ENCODE measurements at regions not wholly inside any gene's neighbourhood (a gene's known extent, or its start where the extent isn't known, plus 50 kb on each side); places are given as distances from the start of the nearest gene placed in this dataset.

DNA sequence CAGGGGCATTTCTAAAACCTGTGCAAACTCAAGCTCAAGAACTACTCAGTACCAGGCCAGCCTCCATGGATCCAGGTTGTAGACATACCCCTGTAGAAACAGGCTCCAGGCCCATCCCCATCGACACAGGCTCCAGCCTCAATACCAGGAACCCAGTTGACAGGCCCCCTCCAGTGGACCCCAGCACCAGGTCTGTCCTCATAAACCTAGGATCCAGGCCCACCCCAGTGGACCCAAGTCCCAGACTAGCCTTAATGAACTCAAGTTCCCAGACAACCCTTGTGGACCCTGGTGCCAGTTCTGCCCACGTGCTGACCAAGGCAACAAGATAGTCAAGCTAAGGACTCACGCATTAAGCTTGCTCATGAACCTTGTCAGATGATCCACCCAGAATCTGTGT is 476.9 kb downstream of the TBC1D32 start:
- Histone ChIP-seq H3K27me3 (no peaks in the 10 kb centered on the region), H3K27ac (no peak overlapping the region), H3K36me3 (replicated peaks in 1 of 2; ENCODE audit: insufficient read depth in 1 of 2, low read depth in 2 of 2) (no peaks in the 10 kb centered on the region), H3K4me1 (no peaks in the 10 kb centered on the region), H3K4me3 (no peak overlapping the region), H3K9me3 (no peaks in the 10 kb centered on the region)
- no peak for DNase-seq
- no peak for ATAC-seq
- TF ChIP-seq, protein P1, sequence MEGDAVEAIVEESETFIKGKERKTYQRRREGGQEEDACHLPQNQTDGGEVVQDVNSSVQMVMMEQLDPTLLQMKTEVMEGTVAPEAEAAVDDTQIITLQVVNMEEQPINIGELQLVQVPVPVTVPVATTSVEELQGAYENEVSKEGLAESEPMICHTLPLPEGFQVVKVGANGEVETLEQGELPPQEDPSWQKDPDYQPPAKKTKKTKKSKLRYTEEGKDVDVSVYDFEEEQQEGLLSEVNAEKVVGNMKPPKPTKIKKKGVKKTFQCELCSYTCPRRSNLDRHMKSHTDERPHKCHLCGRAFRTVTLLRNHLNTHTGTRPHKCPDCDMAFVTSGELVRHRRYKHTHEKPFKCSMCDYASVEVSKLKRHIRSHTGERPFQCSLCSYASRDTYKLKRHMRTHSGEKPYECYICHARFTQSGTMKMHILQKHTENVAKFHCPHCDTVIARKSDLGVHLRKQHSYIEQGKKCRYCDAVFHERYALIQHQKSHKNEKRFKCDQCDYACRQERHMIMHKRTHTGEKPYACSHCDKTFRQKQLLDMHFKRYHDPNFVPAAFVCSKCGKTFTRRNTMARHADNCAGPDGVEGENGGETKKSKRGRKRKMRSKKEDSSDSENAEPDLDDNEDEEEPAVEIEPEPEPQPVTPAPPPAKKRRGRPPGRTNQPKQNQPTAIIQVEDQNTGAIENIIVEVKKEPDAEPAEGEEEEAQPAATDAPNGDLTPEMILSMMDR (IDR thresholded peaks at IDR 0.05): no peak
- no peak for TF ChIP-seq POLR2A (IDR thresholded peaks at IDR 0.05)
- 78 to 90% methylated on average over 1 to 2 of the region's 3 CpGs for WGBS, 2 donors
- intact Hi-C loops (cut with DNase I): no loop called here

DNA sequence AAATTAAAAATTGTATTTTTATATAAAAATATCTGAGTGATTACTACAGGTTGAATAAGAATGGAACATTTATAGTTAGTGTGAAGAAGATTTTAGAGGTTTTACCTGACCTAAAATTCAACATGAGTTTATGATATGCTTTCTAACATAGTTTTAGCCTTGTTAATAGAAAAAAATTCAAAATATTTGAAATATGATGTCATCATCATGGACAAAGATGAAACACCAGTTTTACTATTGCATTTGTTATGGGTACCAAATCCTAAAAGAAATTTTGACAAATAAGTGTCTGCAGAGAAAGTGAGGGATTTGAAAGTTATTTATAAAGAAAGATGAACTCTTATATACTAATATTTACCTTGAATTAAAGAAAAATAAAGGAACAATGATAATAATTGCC is 479.7 kb downstream of the TBC1D32 start:
- Histone ChIP-seq H3K27ac (no peak overlapping the region), H3K4me1 (no peaks in the 10 kb centered on the region), H3K36me3 (replicated peaks in 1 of 2; ENCODE audit: insufficient read depth in 1 of 2, low read depth in 2 of 2) (no peaks in the 10 kb centered on the region), H3K4me3 (no peak overlapping the region), H3K9me3 (no peaks in the 10 kb centered on the region), H3K27me3 (no peaks in the 10 kb centered on the region)
- intact Hi-C loops (cut with DNase I): no loop called here
- no peak for DNase-seq
- TF ChIP-seq, protein P1 (IDR thresholded peaks at IDR 0.05): no peak
- TF ChIP-seq POLR2A (IDR thresholded peaks at IDR 0.05): no peak
- ATAC-seq: no peak

DNA sequence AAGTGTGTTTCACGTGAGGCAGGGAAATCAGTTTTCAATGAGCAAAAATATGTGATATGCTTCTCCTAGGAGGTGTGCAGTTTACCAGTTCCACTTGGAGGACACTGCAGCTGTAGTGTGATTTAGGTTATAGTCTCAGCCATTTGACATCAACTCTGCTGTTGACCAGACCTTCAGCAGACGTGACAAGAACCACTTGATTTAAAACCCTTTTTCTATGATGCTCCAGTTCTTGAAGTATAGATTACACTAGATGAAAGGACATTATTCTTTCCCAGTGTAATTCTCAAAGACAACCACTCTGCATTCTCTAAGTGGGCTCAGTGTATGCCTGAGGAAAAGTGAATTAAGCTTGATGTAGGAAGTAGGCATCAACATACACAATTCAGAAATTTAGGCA is 480.8 kb downstream of the TBC1D32 start:
- Histone ChIP-seq H3K9me3 (no peaks in the 10 kb centered on the region), H3K36me3 (replicated peaks in 1 of 2; ENCODE audit: insufficient read depth in 1 of 2, low read depth in 2 of 2) (no peaks in the 10 kb centered on the region), H3K4me1 (no peaks in the 10 kb centered on the region), H3K27me3 (no peaks in the 10 kb centered on the region), H3K27ac (no peak overlapping the region), H3K4me3 (no peak overlapping the region)
- TF ChIP-seq POLR2A (IDR thresholded peaks at IDR 0.05): no peak
- TF ChIP-seq, protein P1 (IDR thresholded peaks at IDR 0.05): no peak
- DNase-seq (no peak), ATAC-seq (no peak)
- 25 to 43% methylated on average over 2 of the region's 2 CpGs for WGBS, 2 donors
- intact Hi-C loops (cut with DNase I): no loop called here

DNA sequence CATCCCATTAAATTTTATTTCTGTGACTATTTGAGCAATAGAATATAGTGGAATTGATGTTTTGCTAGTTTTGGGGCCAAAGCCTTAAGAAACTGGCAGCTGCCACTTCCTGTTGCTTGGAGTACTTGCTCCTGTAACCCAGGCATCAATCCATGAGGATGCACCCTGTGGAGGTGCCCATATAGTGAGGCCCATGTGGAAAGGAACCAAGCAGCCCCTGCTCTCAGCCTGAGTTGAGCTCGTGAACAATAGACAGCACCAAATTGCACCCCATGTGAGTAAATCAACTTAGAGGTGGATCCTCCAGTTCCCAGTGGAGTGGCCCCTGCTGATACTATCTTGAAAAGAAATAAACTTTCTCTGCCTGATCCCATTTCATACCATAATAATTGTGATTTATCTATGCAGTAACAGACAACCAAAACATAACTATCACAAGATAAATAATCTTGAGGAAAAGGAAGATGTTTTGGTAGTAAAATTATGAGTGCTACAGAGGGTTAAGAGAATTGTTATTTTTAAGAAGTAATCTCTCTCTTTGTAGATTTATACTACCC is 481.9 kb downstream of the TBC1D32 start:
- DNase-seq (no peak), ATAC-seq (no peak)
- no peaks in the 10 kb centered on the region for H3K4me1 ChIP-seq
- no peak for TF ChIP-seq POLR2A (IDR thresholded peaks at IDR 0.05)
- TF ChIP-seq, protein P1 (IDR thresholded peaks at IDR 0.05): no peak
- no peaks in the 10 kb centered on the region for H3K36me3 ChIP-seq (replicated peaks in 1 of 2; ENCODE audit: insufficient read depth in 1 of 2, low read depth in 2 of 2)
- H3K27ac ChIP-seq: no peak overlapping the region
- WGBS, 2 donors: 23 to 43% methylated on average over 1 of the region's 1 CpG
- intact Hi-C loops (cut with DNase I): no loop called here
- no peaks in the 10 kb centered on the region for H3K27me3 ChIP-seq
- H3K9me3 ChIP-seq: no peaks in the 10 kb centered on the region
- no peak overlapping the region for H3K4me3 ChIP-seq

DNA sequence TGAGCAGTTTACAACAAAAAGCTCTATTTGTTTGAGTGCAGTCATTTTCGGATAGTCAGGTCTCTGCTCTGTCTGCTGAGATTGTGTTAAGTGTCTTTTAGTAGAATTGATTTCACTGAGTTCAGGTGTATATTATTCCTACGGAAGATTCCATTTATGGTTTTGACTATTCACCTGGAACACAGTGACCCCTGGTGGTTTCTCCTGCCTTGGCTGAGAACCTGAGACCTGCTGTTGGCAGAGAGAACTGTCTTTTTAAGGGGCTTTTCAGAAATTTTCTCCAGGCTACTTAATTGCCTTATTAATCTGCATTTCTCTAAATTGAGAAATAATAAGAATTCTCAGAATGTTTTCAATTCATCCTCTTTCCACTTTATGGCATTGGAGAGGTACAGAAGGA is 508.0 kb downstream of the TBC1D32 start:
- DNase-seq: peak; percentile 61 to 78 (median 66)
- Histone ChIP-seq H3K4me3 (no peak overlapping the region), H3K36me3 (replicated peaks in 1 of 2; ENCODE audit: insufficient read depth in 1 of 2, low read depth in 2 of 2) (no peaks in the 10 kb centered on the region), H3K4me1 (peaks cover 11% of the 10 kb centered on the region), H3K27me3 (no peaks in the 10 kb centered on the region), H3K27ac (no peak overlapping the region), H3K9me3 (no peaks in the 10 kb centered on the region)
- TF ChIP-seq, protein P1 (IDR thresholded peaks at IDR 0.05): peak; percentile 32 to 78 (median 69)
- no peak for TF ChIP-seq POLR2A (IDR thresholded peaks at IDR 0.05)
- intact Hi-C loops (cut with DNase I): no loop called here
- ATAC-seq: peak; percentile 53
- 15 to 18% methylated on average over 2 of the region's 2 CpGs for WGBS, 2 donors

All from body of pancreas (tissue), 4 donors.